Tibial nerve (tissue), 4 donors: ENCODE measurements at regions not wholly inside any gene's neighbourhood (a gene's known extent, or its start where the extent isn't known, plus 50 kb on each side); places are given as distances from the start of the nearest gene placed in this dataset.

Experiments used
- CTCF ChIP-seq, 5 experiments: fragments of 200-600 bp in 3 of 5; fragments of 450-650 bp in 2 of 5; sonication (generic) in 3 of 5; IDR thresholded peaks; one replicate each; pipeline ENCODE4 v1.5.1; 2016 to 2019; ENCODE audit warnings: antibody characterized with exemption in 5 of 5, mild to moderate bottlenecking in 3 of 5, moderate library complexity in 2 of 5
- EP300 ChIP-seq, 2 donors: sonication (generic); formaldehyde crosslinking; IDR thresholded peaks; one replicate each; pipeline ENCODE4 v1.6.1; 2017; ENCODE audit warnings: antibody characterized with exemption in 2 of 2, mild to moderate bottlenecking in 1 of 2
- POLR2A ChIP-seq, 2 donors: fragments of 450-650 bp; IDR thresholded peaks; one replicate each; pipeline ENCODE4 v1.6.1; 2017; ENCODE audit warnings: antibody characterized with exemption in 2 of 2, mild to moderate bottlenecking in 2 of 2, moderate library complexity in 2 of 2

GRCh38 chr11:97770570-97770969 is 1250.2 kb upstream of the CNTN5 start:
- no peak for TF ChIP-seq EP300 (IDR thresholded peaks at IDR 0.05)
- TF ChIP-seq CTCF (IDR thresholded peaks at IDR 0.05) = no peak
- no peak for TF ChIP-seq POLR2A (IDR thresholded peaks at IDR 0.05)
